NCI-H1436 (cell line): ENCODE measurements at regions not wholly inside any gene's neighbourhood (a gene's known extent, or its start where the extent isn't known, plus 50 kb on each side); places are given as distances from the start of the nearest gene placed in this dataset.

Experiments used
- DNase-seq: peaks from one replicate; lab custom pipeline; 2025; lab: John Stamatoyannopoulos, UW

DNA sequence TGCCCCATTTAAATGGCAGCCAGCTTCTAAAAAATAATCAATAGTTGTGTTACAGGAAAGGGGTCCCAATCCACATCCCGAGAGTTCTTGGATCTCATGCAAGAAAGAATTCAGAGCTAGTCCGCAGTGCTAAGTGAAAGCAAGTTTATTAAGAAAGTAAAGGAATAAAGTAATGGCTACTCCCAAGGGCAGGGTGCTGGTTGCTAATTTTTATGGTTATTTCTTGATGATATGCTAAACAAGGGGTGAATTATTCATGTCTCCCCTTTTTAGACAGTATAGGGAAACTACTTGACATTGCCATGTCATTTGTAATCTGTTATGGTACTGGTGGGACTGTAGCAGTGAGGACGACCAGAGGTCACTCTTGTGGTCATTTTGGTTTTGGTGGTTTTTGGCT lies 591.3 kb downstream of the LRFN5 start:
- DNase-seq = no peak

DNA sequence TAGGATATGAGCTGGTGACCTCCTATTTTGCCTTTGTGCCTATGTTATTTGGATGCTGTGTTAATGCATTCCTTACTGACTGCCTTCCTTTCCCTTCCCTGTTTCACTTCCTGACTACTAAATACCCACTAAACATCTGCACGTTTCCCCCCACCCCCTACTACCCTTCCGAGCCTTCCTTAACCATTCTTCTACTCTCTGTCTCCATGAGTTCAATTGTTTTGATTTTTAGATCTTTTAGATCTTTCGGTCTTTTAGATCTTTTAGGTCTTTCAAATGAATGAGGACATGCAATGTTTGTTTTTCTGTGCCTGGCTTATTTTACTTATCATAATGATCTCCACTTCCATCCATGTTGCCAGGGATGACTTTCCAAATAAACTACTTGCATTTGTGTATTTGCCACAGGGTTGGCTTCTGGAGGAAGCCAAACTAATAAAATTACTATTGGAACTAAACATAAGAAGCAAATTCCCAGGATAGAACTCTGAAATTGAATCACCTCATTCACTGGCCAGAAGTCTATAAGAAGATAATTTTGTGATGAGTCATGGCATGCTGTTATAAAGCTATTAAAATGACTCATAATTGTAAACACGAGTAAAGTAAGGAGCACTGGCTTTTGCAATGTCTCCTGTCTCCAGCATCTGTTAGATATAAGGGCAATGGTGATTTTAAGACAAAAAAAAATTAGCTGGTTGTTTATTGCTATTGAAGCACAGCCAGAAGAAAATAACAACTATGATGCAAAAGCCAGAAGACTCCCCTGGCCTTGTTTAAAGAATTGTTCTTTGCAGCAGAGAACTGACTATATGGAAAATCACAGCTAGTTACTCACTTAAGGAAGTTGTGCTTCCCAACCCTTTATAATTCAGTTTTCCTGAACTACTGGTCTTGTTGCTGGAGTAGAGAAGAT lies 586.3 kb downstream of the LRFN5 start:
- peak; percentile 9 for DNase-seq

DNA sequence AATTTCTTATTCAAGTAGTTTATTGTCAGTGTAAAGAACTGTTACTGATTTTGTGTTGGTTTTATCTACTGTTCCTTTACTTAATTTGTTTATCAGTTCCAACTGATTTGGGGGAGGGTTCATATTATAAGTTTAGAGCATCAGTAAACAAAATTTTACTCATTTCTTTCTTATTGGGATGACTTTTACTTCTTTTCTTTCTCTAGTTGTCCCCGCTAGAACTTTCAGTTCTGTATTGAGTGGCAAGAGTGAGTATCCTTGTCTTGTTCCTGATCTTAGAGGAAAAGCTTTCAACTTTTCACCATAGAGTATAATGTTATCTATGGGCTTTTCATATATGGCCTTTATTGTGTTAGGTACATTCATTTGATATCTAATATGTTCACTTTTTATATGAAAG lies 584.1 kb downstream of the LRFN5 start:
- DNase-seq = no peak

DNA sequence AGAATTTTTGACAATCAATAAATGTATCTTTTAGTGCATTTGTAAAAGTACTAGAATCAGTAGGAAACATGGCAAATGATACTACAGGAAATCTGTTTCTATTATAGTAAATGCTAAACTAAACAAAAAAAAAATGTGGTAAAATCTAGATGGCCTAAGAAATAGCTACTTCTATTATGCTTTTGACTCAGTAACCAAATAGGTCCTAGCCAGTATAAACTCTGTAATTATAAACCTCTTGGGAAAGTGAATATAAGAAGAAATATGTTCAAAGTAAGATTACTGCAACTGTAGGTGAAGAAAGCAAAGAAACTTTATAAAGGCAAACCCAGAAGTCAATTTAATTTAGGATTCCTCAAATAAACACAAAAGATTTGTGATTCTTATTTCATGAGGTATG lies 581.2 kb downstream of the LRFN5 start:
- no peak for DNase-seq

DNA sequence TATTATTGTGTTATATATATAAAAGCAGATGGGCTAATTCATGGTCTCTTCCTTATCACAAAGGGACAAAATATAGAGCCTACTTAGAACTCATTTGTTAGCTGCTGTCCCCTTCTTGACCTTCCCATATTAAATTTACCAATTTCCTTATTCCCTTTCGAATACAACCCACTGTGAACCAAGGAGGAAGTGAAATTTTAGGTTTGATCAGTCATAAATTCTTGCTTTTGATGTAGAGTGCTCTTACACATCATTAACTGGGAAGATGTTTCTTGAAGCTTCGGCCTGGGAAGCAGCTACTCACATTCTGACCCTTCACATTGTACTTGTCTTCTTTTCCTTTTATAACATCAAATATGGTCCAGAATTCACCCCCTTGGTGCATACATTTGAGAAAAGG lies 579.0 kb downstream of the LRFN5 start:
- DNase-seq = no peak

DNA sequence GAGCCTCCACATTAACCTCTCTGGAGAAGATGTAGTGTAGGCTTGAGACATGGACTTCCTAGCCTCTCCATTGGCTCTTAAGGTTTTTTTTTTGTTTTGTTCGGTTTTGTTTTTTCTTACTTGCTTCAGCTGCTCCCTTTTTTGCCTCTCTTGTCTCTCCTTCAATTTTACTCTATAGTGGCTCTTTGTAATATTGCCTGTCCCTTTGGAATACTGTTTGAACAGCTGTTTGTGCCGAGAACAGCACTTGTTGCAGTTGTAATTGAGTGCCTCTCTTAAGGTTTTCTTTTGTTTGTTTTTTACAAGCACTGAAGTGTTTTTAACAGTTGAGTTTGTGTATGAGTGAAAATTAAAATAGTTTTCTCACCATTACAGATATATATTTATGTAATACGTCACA lies 567.7 kb downstream of the LRFN5 start:
- DNase-seq = peak; percentile 80

DNA sequence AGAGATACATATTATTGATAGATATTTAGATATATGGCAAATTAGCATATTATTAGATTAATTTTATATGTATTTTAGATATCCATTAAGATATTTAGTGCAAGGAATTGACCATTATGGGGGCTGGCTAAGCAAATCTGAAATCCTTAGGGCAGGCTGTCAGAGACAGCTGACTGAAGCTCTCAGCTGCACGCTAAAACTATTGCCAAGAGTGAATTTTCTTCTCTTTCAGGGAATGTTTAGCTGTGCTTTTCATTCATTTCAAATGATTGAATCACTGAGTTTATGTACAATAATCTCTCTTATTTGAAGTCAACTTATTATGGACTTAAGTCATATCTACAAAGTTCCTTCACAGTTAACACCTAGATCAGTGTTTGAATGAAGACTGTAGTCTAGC lies 566.5 kb downstream of the LRFN5 start:
- no peak for DNase-seq

DNA sequence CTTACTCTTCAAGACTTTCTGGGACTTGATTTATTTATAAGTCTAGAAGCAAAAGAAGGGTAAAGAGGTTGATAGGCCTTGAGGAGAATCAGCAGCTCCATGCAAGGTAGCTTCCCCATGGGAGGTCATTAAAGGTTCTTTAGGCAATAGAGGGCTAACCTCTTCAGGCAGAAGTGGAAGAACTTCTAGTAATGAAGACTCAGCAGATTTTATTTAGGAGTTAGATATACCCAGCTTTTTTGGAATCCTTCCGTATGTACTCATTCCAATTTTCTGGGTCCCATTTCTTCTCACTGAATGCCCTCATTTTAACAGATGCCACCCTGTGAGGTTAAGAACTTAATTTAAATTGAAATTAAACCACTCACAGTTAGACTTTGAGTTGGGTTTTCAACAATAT lies 565.6 kb downstream of the LRFN5 start:
- DNase-seq = no peak

DNA sequence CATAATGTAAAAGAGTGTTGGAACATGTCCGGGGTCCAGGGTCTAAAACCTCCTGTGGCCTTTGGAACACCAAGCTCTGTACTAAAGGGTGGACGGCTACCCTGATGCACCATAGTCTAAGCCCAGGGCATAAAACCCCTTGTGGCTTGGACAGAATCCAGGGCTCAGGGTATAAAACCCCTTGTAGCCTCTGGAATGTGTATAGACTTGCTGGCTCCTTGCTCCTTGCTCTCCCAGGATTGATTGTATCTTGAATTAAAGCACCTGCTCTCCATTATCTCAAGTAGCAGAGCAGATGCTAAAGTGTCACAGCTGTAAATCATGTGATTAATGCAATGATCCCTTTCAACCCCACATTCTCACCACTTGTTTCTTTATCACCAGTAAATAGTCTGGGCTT lies 556.5 kb downstream of the LRFN5 start:
- peak; percentile 34 for DNase-seq

DNA sequence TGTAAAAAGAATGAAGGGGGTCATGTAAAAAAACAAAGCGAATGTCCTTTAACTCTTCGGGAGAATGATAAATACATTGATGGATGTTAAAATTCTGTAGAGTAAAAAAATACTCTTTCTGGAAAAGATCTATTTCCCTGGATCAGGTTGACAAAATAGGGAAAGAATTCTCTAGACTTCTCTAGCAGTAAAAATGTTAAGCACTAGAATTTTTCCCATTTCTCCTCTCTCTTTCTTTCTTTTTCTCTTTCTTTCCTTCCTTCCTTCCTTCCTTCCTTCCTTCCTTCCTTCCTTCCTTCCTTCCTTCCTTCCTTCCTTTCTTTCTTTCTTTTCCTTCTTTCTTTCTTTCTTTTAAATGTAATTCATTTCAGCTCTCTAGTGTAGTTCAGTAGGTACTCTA lies 552.5 kb downstream of the LRFN5 start:
- no peak for DNase-seq

DNA sequence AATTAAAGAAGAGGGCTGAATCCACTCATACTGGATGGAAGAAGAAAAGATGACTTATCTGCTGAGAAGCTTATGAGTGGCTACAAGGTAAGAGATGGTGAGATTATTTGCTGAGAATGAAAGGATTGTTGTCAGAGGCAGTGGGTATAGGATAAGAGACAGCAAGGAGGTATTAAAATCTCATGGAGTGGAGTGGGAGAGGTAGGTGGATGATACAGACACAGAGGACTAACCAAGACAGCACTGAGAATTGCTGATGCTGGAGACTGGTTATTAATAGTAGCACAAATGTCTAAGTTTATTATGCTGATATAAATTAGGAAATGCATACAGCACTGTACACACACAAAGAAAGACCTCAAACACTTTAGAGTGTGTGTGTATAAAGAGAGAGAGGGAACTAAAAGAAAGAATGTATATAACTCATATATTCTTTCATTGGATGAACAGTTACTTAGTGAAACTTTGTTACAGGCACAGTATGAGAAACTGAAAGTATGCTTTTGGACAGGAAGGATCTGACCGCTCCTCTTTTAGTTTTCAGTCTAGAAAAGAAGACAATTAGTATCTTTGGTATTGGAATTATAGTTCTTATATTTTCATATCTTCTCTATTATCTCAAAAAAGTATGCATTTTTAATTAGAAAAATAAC lies 543.1 kb downstream of the LRFN5 start:
- no peak for DNase-seq

DNA sequence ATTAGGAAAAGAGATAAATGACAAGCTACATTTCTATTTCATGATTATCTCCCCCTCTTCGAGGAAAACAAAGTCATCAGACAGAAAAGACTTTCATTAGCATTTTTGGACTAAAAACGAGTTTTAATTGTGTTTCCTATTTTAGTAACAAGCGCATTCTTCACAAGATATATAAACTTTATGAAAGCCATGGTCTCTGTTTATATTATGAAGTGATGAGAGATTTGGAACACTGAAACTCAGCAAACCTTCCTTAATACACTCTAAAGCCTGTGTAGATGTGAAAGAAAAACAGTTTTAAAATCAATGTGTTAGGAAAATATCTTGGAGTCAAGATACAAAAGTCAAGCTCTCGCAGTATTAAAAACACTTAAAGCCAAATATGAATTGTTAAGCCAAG lies 539.1 kb downstream of the LRFN5 start:
- DNase-seq = no peak

DNA sequence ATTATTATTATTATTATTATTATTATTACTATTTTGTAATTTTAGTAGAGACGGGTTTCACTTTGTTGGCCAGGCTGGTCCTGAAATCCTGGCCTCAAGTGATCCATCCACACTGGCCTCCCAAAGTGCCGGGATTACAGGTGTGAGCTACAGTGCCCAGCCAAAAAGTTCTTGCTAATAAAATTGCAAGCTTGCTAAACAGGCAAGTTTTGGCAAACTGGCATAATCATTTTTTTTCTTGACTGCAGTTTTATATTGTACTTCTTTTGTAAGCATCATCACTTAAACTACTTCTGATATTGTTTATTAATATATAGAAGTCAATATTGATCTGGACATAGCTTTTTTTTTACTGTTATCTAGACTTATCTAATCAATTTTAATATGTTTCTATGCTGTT lies 536.4 kb downstream of the LRFN5 start:
- no peak for DNase-seq

DNA sequence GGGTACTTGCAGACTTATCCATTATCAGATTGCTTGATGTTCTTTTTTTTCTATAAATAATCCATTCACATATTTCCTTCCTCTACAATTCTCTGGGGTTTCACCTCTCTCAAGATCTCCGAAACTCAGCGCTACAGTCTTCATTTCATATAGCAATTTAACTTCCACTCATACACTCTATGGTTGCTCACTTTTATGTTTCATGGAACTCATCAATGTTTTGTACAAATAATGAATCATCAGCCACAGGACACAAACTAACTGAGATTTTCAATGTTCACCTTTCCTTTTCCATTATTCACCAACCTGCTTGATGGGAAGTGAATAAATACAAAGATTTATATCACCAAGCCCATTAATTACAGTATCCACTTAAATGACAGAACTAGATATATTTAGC lies 534.7 kb downstream of the LRFN5 start:
- DNase-seq = no peak

DNA sequence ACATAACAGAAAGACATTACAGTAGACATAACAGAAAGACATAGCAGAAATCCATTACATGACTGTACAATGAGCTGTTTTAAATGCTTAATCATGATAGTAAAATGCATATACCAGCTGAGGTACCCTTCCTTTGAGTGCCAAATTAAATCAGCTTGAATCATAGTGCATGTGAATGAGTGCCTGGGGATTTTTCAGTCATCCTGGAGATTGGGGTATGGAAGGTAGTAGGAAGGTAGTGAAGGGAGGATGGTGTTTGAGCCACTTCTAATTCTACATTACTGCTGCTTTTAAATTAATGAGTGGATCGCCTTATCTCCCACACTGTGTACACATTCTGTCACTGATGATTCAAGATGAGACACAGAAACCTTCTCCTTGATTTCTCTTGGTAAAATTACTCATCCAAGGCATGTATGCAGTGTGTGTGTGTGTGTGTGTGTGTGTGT lies 534.2 kb downstream of the LRFN5 start:
- DNase-seq = peak; percentile 5

DNA sequence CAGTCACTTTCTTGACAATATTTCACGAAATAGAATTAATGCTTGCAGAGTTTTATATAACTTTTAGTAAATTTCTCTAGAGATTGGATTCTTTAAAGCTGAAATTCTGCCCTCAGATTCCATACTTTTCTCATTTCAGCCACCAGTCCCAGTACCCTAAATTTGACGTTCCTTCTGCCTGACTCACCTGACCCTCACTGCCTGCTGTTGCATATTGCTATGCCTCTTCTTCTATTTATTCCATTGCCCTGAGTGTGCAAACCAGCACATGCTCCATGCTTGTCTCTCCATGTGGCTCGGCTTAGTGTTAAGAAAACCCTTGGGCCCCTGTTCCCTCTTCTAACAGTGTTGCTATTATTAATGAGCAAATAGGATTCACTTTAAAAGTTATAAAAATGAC lies 533.3 kb downstream of the LRFN5 start:
- DNase-seq = no peak

DNA sequence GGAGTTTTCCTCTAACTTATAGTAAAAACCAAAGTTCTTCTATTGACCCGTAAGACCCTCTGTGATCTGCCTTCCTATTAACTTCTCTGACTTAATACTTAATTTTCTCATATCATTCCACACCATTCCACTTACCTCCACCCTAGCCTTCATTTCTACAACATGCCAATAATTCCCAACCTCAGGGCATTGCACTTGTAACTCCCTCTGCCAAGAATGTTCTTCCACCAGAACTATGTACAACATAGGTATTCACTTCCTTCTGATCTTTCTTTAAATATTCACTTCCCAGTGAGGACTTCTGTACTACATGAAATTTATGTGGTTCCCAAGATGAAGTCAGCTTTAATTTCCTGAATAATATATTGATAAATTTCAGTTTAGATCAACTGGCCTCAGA lies 531.7 kb downstream of the LRFN5 start:
- no peak for DNase-seq

DNA sequence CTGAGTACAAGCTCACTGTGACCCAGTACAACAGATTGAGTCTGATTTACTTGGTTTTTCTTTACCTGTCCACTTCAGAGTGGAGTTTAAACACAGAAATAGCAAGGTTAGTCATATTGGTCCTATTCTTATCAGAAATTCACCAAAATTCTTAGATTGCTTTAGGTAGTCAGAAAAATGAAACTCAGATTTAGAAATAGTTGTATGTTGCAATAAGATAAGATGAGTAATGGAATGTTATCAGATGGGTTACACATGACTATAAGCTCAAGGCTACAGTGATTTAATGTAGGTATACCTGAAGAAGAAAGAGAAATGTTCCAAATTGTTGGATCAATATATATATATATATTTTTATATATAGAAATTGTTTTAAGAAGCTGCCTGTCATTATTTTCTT lies 524.1 kb downstream of the LRFN5 start:
- no peak for DNase-seq

DNA sequence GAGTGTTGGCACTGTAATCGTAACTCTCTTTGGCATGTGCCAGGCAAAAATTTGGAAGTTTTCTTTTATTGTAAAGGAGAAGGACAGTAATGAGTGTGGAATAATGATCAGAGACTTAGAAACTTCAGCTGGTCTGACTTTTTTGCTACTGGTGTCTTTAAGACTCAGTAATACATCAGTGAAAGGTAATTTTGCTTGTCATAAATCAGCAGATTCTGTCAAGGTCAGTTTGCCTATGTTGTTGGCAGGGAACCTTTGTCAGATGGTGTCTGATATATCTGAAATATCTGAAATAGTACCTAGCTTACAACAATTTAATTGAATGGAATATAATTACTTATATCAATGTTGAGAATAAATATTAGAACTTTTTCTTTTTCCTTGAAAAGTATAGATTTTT lies 516.9 kb downstream of the LRFN5 start:
- DNase-seq = no peak

DNA sequence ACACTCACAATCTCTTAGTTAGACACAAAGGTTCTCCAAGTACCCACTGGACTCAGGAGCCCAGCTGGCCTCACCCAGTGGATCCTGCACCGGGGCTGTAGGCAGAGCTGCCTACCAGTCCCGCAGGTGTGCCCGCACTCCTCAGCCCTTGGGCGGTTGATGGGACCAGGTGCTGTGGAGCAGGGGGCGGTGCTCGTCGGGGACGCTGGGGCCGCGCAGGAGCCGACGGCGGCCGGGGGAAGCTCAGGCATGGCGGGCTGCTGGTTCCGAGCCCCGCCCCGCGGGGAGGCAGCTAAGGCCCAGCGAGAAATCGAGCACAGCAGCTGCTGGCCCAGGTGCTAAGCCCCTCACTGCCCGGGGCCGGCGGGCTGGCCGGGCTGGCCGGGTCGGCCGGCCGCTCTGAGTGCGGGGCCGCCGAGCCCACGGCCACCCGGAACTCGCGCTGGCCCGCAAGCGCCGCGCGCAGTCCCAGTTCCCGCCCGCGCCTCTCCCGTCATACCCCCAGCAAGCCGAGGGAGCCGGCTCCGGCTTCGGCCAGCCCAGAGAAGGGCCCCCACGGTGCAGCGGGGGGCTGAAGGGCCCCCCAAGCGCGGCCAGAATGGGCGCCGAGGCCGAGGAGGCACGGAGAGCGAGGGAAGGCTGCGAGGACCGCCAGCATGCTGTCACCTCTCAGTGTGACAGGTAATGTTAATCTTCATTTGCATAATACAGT lies 506.8 kb downstream of the LRFN5 start:
- no peak for DNase-seq

DNA sequence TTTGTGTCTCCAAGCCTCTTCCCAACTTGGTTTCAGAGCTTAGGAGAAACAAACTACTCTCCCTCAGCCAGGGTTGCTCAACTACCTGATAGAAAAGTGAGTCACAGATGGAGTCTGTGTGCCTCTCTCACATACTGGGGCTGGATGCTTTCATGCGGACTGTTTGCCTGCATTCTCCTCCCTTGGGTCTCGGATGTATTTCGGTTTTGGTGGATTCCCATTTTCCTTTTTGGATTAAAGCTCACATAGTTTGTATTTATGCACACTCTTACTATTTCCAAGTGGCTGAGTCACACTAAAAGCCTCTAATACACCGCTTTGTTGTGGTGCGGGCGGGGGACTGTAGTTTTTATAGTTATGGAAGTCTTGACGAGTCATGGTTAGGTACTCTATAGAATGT lies 505.4 kb downstream of the LRFN5 start:
- no peak for DNase-seq

DNA sequence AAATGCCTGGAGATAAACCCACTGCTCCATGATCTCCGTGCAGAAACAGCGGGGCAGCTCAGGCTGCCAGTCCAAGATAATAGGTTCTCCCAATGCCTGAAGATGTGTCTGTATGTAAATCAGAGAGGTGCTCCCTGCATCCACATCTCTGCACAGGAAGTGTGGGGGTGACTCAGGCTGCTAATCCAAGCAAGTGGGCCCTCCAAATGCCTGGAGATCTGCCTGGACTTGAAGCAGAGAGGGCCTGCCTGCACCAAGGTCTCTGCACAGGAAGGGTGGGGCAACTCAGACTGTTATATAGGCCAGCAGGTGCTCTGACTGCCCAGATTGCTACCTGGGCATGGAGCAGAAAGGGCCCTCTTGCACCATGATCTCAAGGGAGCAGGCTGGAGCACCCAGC lies 504.7 kb downstream of the LRFN5 start:
- DNase-seq = no peak

DNA sequence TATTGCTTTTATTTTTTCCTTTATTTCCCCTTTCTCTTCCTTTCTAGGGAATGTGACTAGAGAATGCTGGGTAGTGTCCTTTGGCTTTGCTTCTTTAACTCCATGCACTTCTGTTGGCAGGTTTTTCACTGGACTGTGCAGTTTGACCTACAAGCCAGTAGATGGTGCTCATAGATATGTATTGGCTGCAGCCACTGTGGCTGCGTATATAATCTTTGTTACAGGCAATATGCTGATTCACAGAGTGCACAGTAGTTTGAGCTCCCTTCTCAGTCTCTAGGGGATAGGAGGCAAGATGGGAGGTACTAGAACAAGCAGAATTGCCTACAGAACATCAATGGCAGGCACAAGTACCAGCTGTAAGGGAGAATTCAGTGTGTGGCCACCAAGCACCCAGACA lies 503.5 kb downstream of the LRFN5 start:
- no peak for DNase-seq
